WTC11 (cell line): ENCODE measurements at regions not wholly inside any gene's neighbourhood (a gene's known extent, or its start where the extent isn't known, plus 50 kb on each side); places are given as distances from the start of the nearest gene placed in this dataset.

ENCODE experiments used
- ATAC-seq: fragments of 200-7000 bp; cut with Tn5 transposase; 2 replicates; pipeline ENCODE4 v1.10.0; 2021; ENCODE audit warnings: mild to moderate bottlenecking, moderate library complexity
- CTCF ChIA-PET: fragments of 300-600 bp; sonication (Branson Sonifier 250); formaldehyde crosslinking; loops from one replicate; lab custom pipeline; 2021; ENCODE audit warnings: antibody characterized with exemption; lab: Charles Lee
- POLR2A ChIA-PET: fragments of 350-600 bp; sonication (Branson Sonifier 250); formaldehyde crosslinking; loops from one replicate; lab custom pipeline; 2021; ENCODE audit warnings: antibody characterized with exemption; lab: Charles Lee
- DNase-seq: peaks from one replicate; pipeline ENCODE4 v3.0.0; 2021; ENCODE audit warnings: low spot score
- H3K27ac Mint-ChIP-seq: 2 replicates; pipeline ENCODE4 v1.8.0; 2021; ENCODE audit warnings: mixed read lengths
- H3K27me3 Mint-ChIP-seq: 2 replicates; pipeline ENCODE4 v1.8.0; 2021; ENCODE audit warnings: low read depth, mild to moderate bottlenecking, moderate library complexity, mixed read lengths
- H3K36me3 Mint-ChIP-seq: 2 replicates; pipeline ENCODE4 v1.8.0; 2021; ENCODE audit warnings: mixed read lengths
- H3K4me1 Mint-ChIP-seq: 2 replicates; pipeline ENCODE4 v1.8.0; 2022; ENCODE audit warnings: mixed read lengths
- H3K4me3 Mint-ChIP-seq: 2 replicates; pipeline ENCODE4 v1.8.0; 2021; ENCODE audit warnings: mild to moderate bottlenecking, moderate library complexity, mixed read lengths
- H3K9me3 Mint-ChIP-seq: 2 replicates; pipeline ENCODE4 v1.8.0; 2021; ENCODE audit warnings: mixed read lengths
- CTCF ChIP-seq: fragments of 200-600 bp; IDR thresholded peaks from 2 replicates; pipeline ENCODE4 v1.8.0; 2022; ENCODE audit warnings: antibody characterized with exemption
- EMX1 ChIP-seq: fragments of 250-450 bp; sonication (Bioruptor Pico); IDR thresholded peaks from 2 replicates; pipeline ENCODE4 v1.8.0; 2021; ENCODE audit warnings: mild to moderate bottlenecking
- FOXJ3 ChIP-seq: sonication (generic); formaldehyde crosslinking; IDR thresholded peaks from 2 replicates; pipeline ENCODE4 v1.9.0; 2021; ENCODE audit warnings: missing genetic modification reagents, mild to moderate bottlenecking, borderline replicate concordance
- FOXP4 ChIP-seq: sonication (generic); formaldehyde crosslinking; IDR thresholded peaks from 2 replicates; pipeline ENCODE4 v1.8.0; 2022; ENCODE audit warnings: mild to moderate bottlenecking, missing genetic modification reagents
- KAT7 ChIP-seq: sonication (generic); formaldehyde crosslinking; IDR thresholded peaks from 2 replicates; pipeline ENCODE4 v1.8.1; 2023; ENCODE audit warnings: missing genetic modification reagents, mild to moderate bottlenecking, borderline replicate concordance
- NFATC4 ChIP-seq: fragments of 250-450 bp; sonication (Bioruptor Pico); IDR thresholded peaks from 2 replicates; pipeline ENCODE4 v1.9.0; 2021; ENCODE audit warnings: mild to moderate bottlenecking
- PREB ChIP-seq: sonication (generic); formaldehyde crosslinking; IDR thresholded peaks from 2 replicates; pipeline ENCODE4 v1.8.1; 2022; ENCODE audit warnings: mild to moderate bottlenecking, missing genetic modification reagents, moderate library complexity, borderline replicate concordance
- SOX15 ChIP-seq: fragments of 250-450 bp; sonication (Bioruptor Pico); IDR thresholded peaks from 2 replicates; pipeline ENCODE4 v1.9.0; 2021; ENCODE audit warnings: mild to moderate bottlenecking
- SP1 ChIP-seq: sonication (generic); formaldehyde crosslinking; conservative IDR thresholded peaks from 2 replicates; pipeline ENCODE4 v1.8.1; 2022; ENCODE audit warnings: missing genetic modification reagents
- ZMAT4 ChIP-seq: fragments of 250-450 bp; sonication (Bioruptor Pico); IDR thresholded peaks from 2 replicates; pipeline ENCODE4 v1.9.0; 2021; ENCODE audit warnings: mild to moderate bottlenecking
- ZNF416 ChIP-seq: fragments of 250-450 bp; sonication (Bioruptor Pico); IDR thresholded peaks from 2 replicates; pipeline ENCODE4 v1.9.0; 2021; ENCODE audit warnings: mild to moderate bottlenecking, inconsistent platforms
- ZNF512 ChIP-seq: sonication (generic); formaldehyde crosslinking; IDR thresholded peaks from 2 replicates; pipeline ENCODE4 v1.8.1; 2022; ENCODE audit warnings: missing genetic modification reagents, borderline replicate concordance
- TF ChIP-seq, protein P1 (sequence below): sonication (generic); formaldehyde crosslinking; IDR thresholded peaks from 2 replicates; pipeline ENCODE4 v1.8.1; 2023; ENCODE audit warnings: mild to moderate bottlenecking, missing genetic modification reagents, borderline replicate concordance
- TF ChIP-seq, protein P2 (sequence below): fragments of 250-450 bp; sonication (Bioruptor Pico); IDR thresholded peaks from 2 replicates; pipeline ENCODE4 v1.9.0; 2021; ENCODE audit warnings: moderate library complexity, mild to moderate bottlenecking, inconsistent platforms, borderline replicate concordance

GRCh38 chr6:55047451-55048044, 126.8 kb upstream of the HCRTR2 start:
- DNase-seq (no peak), ATAC-seq (no peak)
- no peaks in the 10 kb centered on the region for H3K9me3 Mint-ChIP-seq
- no peak for TF ChIP-seq SOX15 (CRISPR knock-in tag)
- TF ChIP-seq, protein P1, sequence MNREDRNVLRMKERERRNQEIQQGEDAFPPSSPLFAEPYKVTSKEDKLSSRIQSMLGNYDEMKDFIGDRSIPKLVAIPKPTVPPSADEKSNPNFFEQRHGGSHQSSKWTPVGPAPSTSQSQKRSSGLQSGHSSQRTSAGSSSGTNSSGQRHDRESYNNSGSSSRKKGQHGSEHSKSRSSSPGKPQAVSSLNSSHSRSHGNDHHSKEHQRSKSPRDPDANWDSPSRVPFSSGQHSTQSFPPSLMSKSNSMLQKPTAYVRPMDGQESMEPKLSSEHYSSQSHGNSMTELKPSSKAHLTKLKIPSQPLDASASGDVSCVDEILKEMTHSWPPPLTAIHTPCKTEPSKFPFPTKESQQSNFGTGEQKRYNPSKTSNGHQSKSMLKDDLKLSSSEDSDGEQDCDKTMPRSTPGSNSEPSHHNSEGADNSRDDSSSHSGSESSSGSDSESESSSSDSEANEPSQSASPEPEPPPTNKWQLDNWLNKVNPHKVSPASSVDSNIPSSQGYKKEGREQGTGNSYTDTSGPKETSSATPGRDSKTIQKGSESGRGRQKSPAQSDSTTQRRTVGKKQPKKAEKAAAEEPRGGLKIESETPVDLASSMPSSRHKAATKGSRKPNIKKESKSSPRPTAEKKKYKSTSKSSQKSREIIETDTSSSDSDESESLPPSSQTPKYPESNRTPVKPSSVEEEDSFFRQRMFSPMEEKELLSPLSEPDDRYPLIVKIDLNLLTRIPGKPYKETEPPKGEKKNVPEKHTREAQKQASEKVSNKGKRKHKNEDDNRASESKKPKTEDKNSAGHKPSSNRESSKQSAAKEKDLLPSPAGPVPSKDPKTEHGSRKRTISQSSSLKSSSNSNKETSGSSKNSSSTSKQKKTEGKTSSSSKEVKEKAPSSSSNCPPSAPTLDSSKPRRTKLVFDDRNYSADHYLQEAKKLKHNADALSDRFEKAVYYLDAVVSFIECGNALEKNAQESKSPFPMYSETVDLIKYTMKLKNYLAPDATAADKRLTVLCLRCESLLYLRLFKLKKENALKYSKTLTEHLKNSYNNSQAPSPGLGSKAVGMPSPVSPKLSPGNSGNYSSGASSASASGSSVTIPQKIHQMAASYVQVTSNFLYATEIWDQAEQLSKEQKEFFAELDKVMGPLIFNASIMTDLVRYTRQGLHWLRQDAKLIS: no peak
- no peak for TF ChIP-seq CTCF
- no peak for TF ChIP-seq ZMAT4 (CRISPR knock-in tag)
- no peak for TF ChIP-seq NFATC4 (CRISPR knock-in tag)
- no peak for TF ChIP-seq FOXP4 (CRISPR knock-in tag)
- TF ChIP-seq EMX1 (CRISPR knock-in tag): no peak
- TF ChIP-seq SP1 (CRISPR knock-in tag): no peak
- no peak for TF ChIP-seq FOXJ3
- TF ChIP-seq KAT7 (CRISPR knock-in tag): no peak
- TF ChIP-seq, protein P2, sequence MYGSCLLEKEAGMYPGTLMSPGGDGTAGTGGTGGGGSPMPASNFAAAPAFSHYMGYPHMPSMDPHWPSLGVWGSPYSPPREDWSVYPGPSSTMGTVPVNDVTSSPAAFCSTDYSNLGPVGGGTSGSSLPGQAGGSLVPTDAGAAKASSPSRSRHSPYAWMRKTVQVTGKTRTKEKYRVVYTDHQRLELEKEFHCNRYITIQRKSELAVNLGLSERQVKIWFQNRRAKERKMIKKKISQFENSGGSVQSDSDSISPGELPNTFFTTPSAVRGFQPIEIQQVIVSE (CRISPR knock-in tag): no peak
- TF ChIP-seq, all 79 proteins: peak for 0
- Mint-ChIP-seq H3K36me3 (no peaks in the 10 kb centered on the region), H3K4me3 (no peak overlapping the region), H3K4me1 (peaks cover 9% of the 10 kb centered on the region), H3K27me3 (no peaks in the 10 kb centered on the region), H3K27ac (no peak overlapping the region)
- ChIA-PET CTCF (no interaction called here), POLR2A (no interaction called here)

DNA sequence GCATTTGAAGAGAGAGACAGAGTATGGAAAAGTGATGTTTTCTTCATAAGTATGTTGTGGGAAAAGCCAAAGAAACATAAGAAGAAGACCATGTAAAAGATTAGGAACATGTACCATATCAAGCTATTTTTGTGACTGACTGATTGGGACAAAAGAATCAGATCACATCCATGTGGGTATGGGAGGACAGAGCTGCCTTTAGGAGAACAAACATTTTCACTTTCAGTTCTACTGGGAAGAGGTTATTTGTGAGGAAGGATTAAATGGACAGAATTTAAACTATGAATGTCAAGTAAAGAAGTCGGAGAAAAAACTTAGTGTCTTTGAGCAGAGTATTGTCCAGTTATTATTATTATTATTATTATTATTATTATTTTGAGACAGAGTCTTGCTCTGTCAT, 124.4 kb upstream of the HCRTR2 start:
- H3K4me3 Mint-ChIP-seq: no peak overlapping the region
- no peak overlapping the region for H3K27ac Mint-ChIP-seq
- no peaks in the 10 kb centered on the region for H3K36me3 Mint-ChIP-seq
- CTCF ChIA-PET: no interaction called here
- POLR2A ChIA-PET: no interaction called here
- H3K4me1 Mint-ChIP-seq: peaks cover 9% of the 10 kb centered on the region
- ATAC-seq (no peak), DNase-seq (no peak)
- no peaks in the 10 kb centered on the region for H3K9me3 Mint-ChIP-seq
- no peak for TF ChIP-seq NFATC4 (CRISPR knock-in tag)
- no peak for TF ChIP-seq PREB (CRISPR knock-in tag)
- no peak for TF ChIP-seq FOXJ3
- TF ChIP-seq ZNF512 (CRISPR knock-in tag): no peak
- TF ChIP-seq ZNF416 (CRISPR knock-in tag): no peak
- H3K27me3 Mint-ChIP-seq: no peaks in the 10 kb centered on the region
